Calu3 (cell line): ENCODE measurements at regions not wholly inside any gene's neighbourhood (a gene's known extent, or its start where the extent isn't known, plus 50 kb on each side); places are given as distances from the start of the nearest gene placed in this dataset.

Experiments used
- BruUV-seq: library from RNA; stranded (reverse); fragments of 400-500 nt; replicated peaks from 2 replicates; lab custom pipeline; 2021; lab: Mats Ljungman, UMichigan
- CTCF ChIA-PET: fragments of 300-600 bp; sonication (Branson Sonifier 250); formaldehyde crosslinking; loops from one replicate; lab custom pipeline; 2022; ENCODE audit warnings: antibody characterized with exemption; lab: Charles Lee
- DNase-seq: peaks from one replicate; pipeline ENCODE4 v3.0.0; 2022
- H3K27ac Mint-ChIP-seq: one replicate; pipeline ENCODE4 v1.8.0; 2022; ENCODE audit warnings: mixed read lengths; ENCODE audit not compliant: unreplicated experiment
- H3K27me3 Mint-ChIP-seq: one replicate; pipeline ENCODE4 v1.8.0; 2022; ENCODE audit warnings: mixed read lengths; ENCODE audit not compliant: unreplicated experiment
- H3K36me3 Mint-ChIP-seq: one replicate; pipeline ENCODE4 v1.8.0; 2022; ENCODE audit warnings: mild to moderate bottlenecking, moderate library complexity, mixed read lengths; ENCODE audit not compliant: insufficient read depth, unreplicated experiment
- H3K4me1 Mint-ChIP-seq: one replicate; pipeline ENCODE4 v1.8.0; 2022; ENCODE audit warnings: mild to moderate bottlenecking, low read depth, mixed read lengths; ENCODE audit not compliant: unreplicated experiment
- H3K4me3 Mint-ChIP-seq: one replicate; pipeline ENCODE4 v1.8.0; 2022; ENCODE audit warnings: mild to moderate bottlenecking, low read depth, moderate library complexity, mixed read lengths; ENCODE audit not compliant: unreplicated experiment
- H3K9me3 Mint-ChIP-seq: one replicate; pipeline ENCODE4 v1.8.0; 2022; ENCODE audit warnings: low read depth, mixed read lengths; ENCODE audit not compliant: unreplicated experiment
- intact Hi-C: fragments of 100-400 bp; cut with micrococcal nuclease; formaldehyde crosslinking; loops from one replicate; pipeline ENCODE4 v1.10.0; 2022; ENCODE audit not compliant: unreplicated experiment
- TF ChIP-seq, protein P1 (sequence below): fragments of 200-600 bp; IDR thresholded peaks from one replicate; pipeline ENCODE4 v1.8.0; 2022; ENCODE audit warnings: antibody characterized with exemption; ENCODE audit not compliant: unreplicated experiment

DNA sequence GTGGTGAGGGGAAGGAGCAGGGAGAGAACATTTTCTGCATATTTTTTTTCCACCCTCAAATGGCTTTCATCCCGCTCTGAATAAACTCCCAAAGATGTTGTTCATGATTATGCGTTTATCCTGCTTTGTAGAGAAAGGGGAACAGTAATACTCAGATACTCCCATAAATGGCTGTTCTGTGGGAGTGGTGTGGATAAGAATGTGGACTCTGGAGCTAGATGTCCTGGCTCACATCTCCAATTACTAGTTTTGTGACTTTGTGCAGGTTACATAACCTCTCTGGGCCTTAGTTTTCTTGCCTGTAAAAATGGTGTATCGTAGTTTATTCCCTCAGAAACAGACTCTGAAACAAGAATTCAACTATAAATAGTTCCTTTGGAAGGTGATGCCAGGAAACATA lies 395.4 kb upstream of the SUCLG2 start:
- DNase-seq, result no peak
- H3K27ac Mint-ChIP-seq, result no peak overlapping the region
- H3K36me3 Mint-ChIP-seq, result no peaks in the 10 kb centered on the region
- no peak overlapping the region for H3K4me3 Mint-ChIP-seq
- H3K27me3 Mint-ChIP-seq, result no peaks in the 10 kb centered on the region
- TF ChIP-seq, protein P1, sequence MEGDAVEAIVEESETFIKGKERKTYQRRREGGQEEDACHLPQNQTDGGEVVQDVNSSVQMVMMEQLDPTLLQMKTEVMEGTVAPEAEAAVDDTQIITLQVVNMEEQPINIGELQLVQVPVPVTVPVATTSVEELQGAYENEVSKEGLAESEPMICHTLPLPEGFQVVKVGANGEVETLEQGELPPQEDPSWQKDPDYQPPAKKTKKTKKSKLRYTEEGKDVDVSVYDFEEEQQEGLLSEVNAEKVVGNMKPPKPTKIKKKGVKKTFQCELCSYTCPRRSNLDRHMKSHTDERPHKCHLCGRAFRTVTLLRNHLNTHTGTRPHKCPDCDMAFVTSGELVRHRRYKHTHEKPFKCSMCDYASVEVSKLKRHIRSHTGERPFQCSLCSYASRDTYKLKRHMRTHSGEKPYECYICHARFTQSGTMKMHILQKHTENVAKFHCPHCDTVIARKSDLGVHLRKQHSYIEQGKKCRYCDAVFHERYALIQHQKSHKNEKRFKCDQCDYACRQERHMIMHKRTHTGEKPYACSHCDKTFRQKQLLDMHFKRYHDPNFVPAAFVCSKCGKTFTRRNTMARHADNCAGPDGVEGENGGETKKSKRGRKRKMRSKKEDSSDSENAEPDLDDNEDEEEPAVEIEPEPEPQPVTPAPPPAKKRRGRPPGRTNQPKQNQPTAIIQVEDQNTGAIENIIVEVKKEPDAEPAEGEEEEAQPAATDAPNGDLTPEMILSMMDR, result no peak
- no peaks in the 10 kb centered on the region for H3K9me3 Mint-ChIP-seq
- intact Hi-C loops, result no loop called here
- H3K4me1 Mint-ChIP-seq, result peaks cover 4% of the 10 kb centered on the region
- CTCF ChIA-PET, result no interaction called here
- no TSS peak for BruUV-seq

- Mint-ChIP-seq H3K36me3 (no peaks in the 10 kb centered on the region), H3K27me3 (no peaks in the 10 kb centered on the region), H3K4me3 (no peak overlapping the region), H3K9me3 (no peaks in the 10 kb centered on the region), H3K4me1 (no peaks in the 10 kb centered on the region), H3K27ac (no peak overlapping the region)
- BruUV-seq, result no TSS peak
- CTCF ChIA-PET, result no interaction called here
- TF ChIP-seq, protein P1, result no peak
- intact Hi-C loops, result no loop called here
- no peak for DNase-seq
Measured at GRCh38 chr3:68045976-68046375, 391.6 kb upstream of the SUCLG2 start.

DNA sequence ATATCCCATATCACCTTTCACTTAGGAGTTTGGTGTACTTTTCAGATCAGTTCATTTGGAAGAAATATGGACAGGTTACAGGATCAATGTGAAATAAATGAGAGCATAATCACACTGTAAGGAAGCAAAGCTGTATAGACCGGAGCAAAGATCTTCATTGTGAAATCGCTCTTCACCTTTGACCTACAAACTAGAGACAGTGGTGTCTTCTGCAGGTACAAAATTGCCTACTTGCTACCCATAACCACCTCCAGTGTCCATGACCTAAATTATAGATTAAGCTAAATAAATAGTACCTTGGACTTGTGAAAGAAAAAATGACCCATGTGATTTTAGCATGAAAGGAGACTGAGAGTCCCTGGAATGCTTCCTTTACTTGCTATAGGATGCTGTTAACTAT lies 379.5 kb upstream of the SUCLG2 start:
- Mint-ChIP-seq H3K27me3 (peaks cover 15% of the 10 kb centered on the region), H3K27ac (no peak overlapping the region), H3K9me3 (no peaks in the 10 kb centered on the region), H3K36me3 (no peaks in the 10 kb centered on the region), H3K4me1 (no peaks in the 10 kb centered on the region), H3K4me3 (no peak overlapping the region)
- CTCF ChIA-PET, result no interaction called here
- intact Hi-C loops, result no loop called here
- TF ChIP-seq, protein P1, result no peak
- no peak for DNase-seq
- no TSS peak for BruUV-seq

GRCh38 chr3:68032209-68032608 lies 377.8 kb upstream of the SUCLG2 start:
- BruUV-seq, result no TSS peak
- no peaks in the 10 kb centered on the region for H3K9me3 Mint-ChIP-seq
- peaks cover 15% of the 10 kb centered on the region for H3K27me3 Mint-ChIP-seq
- no peak overlapping the region for H3K27ac Mint-ChIP-seq
- H3K4me3 Mint-ChIP-seq, result no peak overlapping the region
- TF ChIP-seq, protein P1, result no peak
- CTCF ChIA-PET, result no interaction called here
- no peaks in the 10 kb centered on the region for H3K4me1 Mint-ChIP-seq
- DNase-seq, result no peak
- H3K36me3 Mint-ChIP-seq, result no peaks in the 10 kb centered on the region
- intact Hi-C loops, result no loop called here
